Pancreas (tissue), 10 donors: ENCODE measurements at regions not wholly inside any gene's neighbourhood (a gene's known extent, or its start where the extent isn't known, plus 50 kb on each side); places are given as distances from the start of the nearest gene placed in this dataset.
"Not testable (repeated sequence)": the region's sequence is repeated elsewhere in the genome, so short reads cannot be mapped to it uniquely, and the experiment has no call there.

Experiments used
- ATAC-seq, 4 donors: fragments of 200-7000 bp; cut with Tn5 transposase; one replicate each; pipeline versions ENCODE4 v1.8.0 to v1.9.1; 2020; ENCODE audit warnings: mild to moderate bottlenecking in 4 of 4, moderate library complexity in 4 of 4
- DNase-seq, 6 donors: peaks; one replicate each; pipeline ENCODE4 v3.0.0-alpha.2; 2020
- FAIRE-seq: peaks from 2 replicates; lab custom pipeline; 2012; peaks lifted over from hg19 to GRCh38; lab: Jason Lieb, UNC
- H3K27ac ChIP-seq, 4 donors: fragments of 200-600 bp; sonication (generic); 1 replicate in 3 of 4; 2 replicates in 1 of 4; pipeline versions ENCODE4 v1.5.0 to v1.8.0; 2020
- H3K27me3 ChIP-seq, 4 donors: fragments of 200-600 bp; one replicate each; pipeline ENCODE4 v1.8.0; 2021
- H3K36me3 ChIP-seq, 3 donors: fragments of 200-600 bp; sonication (generic) in 1 of 3; one replicate each; pipeline versions ENCODE4 v1.5.0 to v1.8.0; 2020 to 2021
- H3K4me1 ChIP-seq, 3 donors: fragments of 200-600 bp; one replicate each; pipeline ENCODE4 v1.8.0; 2021
- H3K4me3 ChIP-seq, 4 donors: fragments of 200-600 bp; sonication (generic) in 2 of 4; one replicate each; pipeline versions ENCODE4 v1.5.0 to v1.8.0; 2020 to 2021
- H3K9me3 ChIP-seq, 4 donors: fragments of 200-600 bp; one replicate each; pipeline ENCODE4 v1.8.0; 2021
- CTCF ChIP-seq, 4 donors: fragments of 200-600 bp; sonication (generic) in 3 of 4; IDR thresholded peaks; one replicate each; pipeline versions ENCODE4 v1.5.0 to v1.8.0; 2021; ENCODE audit warnings: antibody characterized with exemption in 4 of 4
- WGBS, 2 donors: extraction: QIAGEN DNeasy Blood & Tissue Kit; methylation state at CpG; one replicate each; pipeline ENCODE4 v1.1.7; 2013; 5-methylcytosine and 5-hydroxymethylcytosine counted together
- intact Hi-C, 3 donors: fragments of 100-400 bp; cut with DNase I; formaldehyde crosslinking; loops; one replicate each; pipeline versions ENCODE4 v1.11.1 to v1.14.2; 2022
- donor health status: healthy with polysubstance abuse.
- donor health status: DM: no; HTN: no; CAD: no; lungs with moderate emphysema.
- donor health status: DM: no; HTN: no; CAD: no.
- donor health status: control.
- donor health status: control.
- donor health status: Bipolar disorder and iron deficiency.
- donor health status: DM: yes; HTN: yes; CAD: no.
- donor health status: DM: no; HTN: no; CAD: no.
- donor health status: DM: no; HTN: no; CAD: no.
- donor health status: DM: yes; HTN: yes; CAD: no.

GRCh38 chr5:17121776-17122175 lies 95.7 kb upstream of the BASP1 start:
- DNase-seq = no peak
- peaks cover 0 to 16% (median 8%) of the 10 kb centered on the region in 3 donors for H3K4me1 ChIP-seq
- peak overlapping the region in 3 of 4 donors; percentile 24 to 63 (median 58) for H3K27ac ChIP-seq
- intact Hi-C loops = no loop called here
- H3K9me3 ChIP-seq = no peaks in the 10 kb centered on the region
- H3K27me3 ChIP-seq = no peaks in the 10 kb centered on the region
- no peak for FAIRE-seq
- H3K4me3 ChIP-seq = no peak overlapping the region
- WGBS, 2 donors = 94 to 98% methylated on average over 3 of the region's 3 CpGs
- H3K36me3 ChIP-seq = no peaks in the 10 kb centered on the region
- no peak for TF ChIP-seq CTCF (IDR thresholded peaks at IDR 0.05)
- ATAC-seq = no peak

- no peak for FAIRE-seq
- Histone ChIP-seq H3K27me3 (no peaks in the 10 kb centered on the region), H3K9me3 (no peaks in the 10 kb centered on the region), H3K27ac (peak overlapping the region; percentile 8 to 62 (median 38)), H3K4me1 (peaks cover 0 to 13% (median 8%) of the 10 kb centered on the region in 3 donors), H3K36me3 (no peaks in the 10 kb centered on the region), H3K4me3 (no peak overlapping the region)
- intact Hi-C loops = no loop called here
- ATAC-seq = peak in 2 of 4 donors; percentile 41 to 48
- no peak for TF ChIP-seq CTCF (IDR thresholded peaks at IDR 0.05)
- peak in 2 of 6 donors; percentile 3 to 20 for DNase-seq
- WGBS, 2 donors = 71 to 73% methylated on average over 5 of the region's 5 CpGs
Measured at GRCh38 chr5:17123010-17123409, 94.4 kb upstream of the BASP1 start.

- FAIRE-seq, H3K27me3 ChIP-seq, H3K36me3 ChIP-seq, H3K4me3 ChIP-seq, ATAC-seq, DNase-seq, H3K9me3 ChIP-seq, intact Hi-C loops, H3K4me1 ChIP-seq: not testable (repeated sequence)
- H3K27ac ChIP-seq = peak overlapping the region in 3 of 4 donors; percentile 23 to 62 (median 54)
- WGBS, 2 donors = 72 to 74% methylated on average over 3 of the region's 3 CpGs
Measured at GRCh38 chr5:17123773-17124172, 93.7 kb upstream of the BASP1 start.

GRCh38 chr5:17127743-17128231 lies 89.6 kb upstream of the BASP1 start:
- no peak for FAIRE-seq
- H3K27me3 ChIP-seq = no peaks in the 10 kb centered on the region
- intact Hi-C loops = loop anchor here in 1 of 3 donors (5.0 kb wide), 1 partner anchor 340 kb away; no protein-coding TSS in a partner anchor
- TF ChIP-seq CTCF (IDR thresholded peaks at IDR 0.05) = no peak
- WGBS, 2 donors = 87 to 93% methylated on average over 8 of the region's 8 CpGs
- ATAC-seq = no peak
- H3K4me1 ChIP-seq = peaks cover 0 to 8% (median 2%) of the 10 kb centered on the region in 3 donors
- no peaks in the 10 kb centered on the region for H3K36me3 ChIP-seq
- H3K27ac ChIP-seq = no peak overlapping the region
- no peak overlapping the region for H3K4me3 ChIP-seq
- no peak for DNase-seq
- H3K9me3 ChIP-seq = no peaks in the 10 kb centered on the region

- no peak for FAIRE-seq
- Histone ChIP-seq H3K27me3 (no peaks in the 10 kb centered on the region), H3K9me3 (no peaks in the 10 kb centered on the region), H3K27ac (no peak overlapping the region), H3K4me3 (no peak overlapping the region), H3K36me3 (no peaks in the 10 kb centered on the region), H3K4me1 (peaks cover 0 to 3% (median 2%) of the 10 kb centered on the region in 3 donors)
- intact Hi-C loops = loop anchor here in 1 of 3 donors (5.0 kb wide), 1 partner anchor 342 kb away; no protein-coding TSS in a partner anchor
- WGBS, 2 donors = 66 to 67% methylated on average over 14 of the region's 14 CpGs
- DNase-seq = no peak
- no peak for TF ChIP-seq CTCF (IDR thresholded peaks at IDR 0.05)
- ATAC-seq = no peak
Measured at GRCh38 chr5:17129093-17129849, 88.2 kb upstream of the BASP1 start.

GRCh38 chr5:17130302-17130701 lies 87.1 kb upstream of the BASP1 start:
- H3K27ac ChIP-seq, DNase-seq, H3K4me1 ChIP-seq, H3K9me3 ChIP-seq, H3K27me3 ChIP-seq, H3K36me3 ChIP-seq, H3K4me3 ChIP-seq, FAIRE-seq, ATAC-seq: not testable (repeated sequence)
- WGBS, 2 donors = 77 to 83% methylated on average over 9 of the region's 9 CpGs
- intact Hi-C loops = loop anchor here in 1 of 3 donors (10.0 kb wide), 1 partner anchor 196 kb away; the partner anchor contains the start of gene MYO10
